ENCODE measurements at regions not wholly inside any gene's neighbourhood (a gene's known extent, or its start where the extent isn't known, plus 50 kb on each side); places are given as distances from the start of the nearest gene placed in this dataset.

DNA sequence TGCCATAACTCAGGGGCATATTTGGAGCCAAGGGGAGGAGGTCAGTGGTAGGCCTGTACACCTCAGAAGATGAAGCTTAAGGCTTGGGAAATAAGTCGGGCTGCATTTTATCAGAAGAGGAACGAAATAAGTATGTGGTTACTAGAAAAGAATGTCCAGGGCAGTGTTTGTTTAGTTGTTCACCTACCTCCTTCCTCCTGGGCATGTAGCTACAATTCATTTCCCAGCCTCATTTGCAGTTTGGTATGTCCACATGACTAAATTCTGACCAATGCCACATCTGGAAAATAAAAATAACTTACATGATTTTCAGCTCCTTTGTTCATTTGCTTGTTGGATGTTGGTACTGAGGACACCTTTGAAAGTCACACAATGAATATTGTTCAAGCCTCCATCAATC, 294.5 kb upstream of the RGS17 start:
- TF ChIP-seq, protein P1, sequence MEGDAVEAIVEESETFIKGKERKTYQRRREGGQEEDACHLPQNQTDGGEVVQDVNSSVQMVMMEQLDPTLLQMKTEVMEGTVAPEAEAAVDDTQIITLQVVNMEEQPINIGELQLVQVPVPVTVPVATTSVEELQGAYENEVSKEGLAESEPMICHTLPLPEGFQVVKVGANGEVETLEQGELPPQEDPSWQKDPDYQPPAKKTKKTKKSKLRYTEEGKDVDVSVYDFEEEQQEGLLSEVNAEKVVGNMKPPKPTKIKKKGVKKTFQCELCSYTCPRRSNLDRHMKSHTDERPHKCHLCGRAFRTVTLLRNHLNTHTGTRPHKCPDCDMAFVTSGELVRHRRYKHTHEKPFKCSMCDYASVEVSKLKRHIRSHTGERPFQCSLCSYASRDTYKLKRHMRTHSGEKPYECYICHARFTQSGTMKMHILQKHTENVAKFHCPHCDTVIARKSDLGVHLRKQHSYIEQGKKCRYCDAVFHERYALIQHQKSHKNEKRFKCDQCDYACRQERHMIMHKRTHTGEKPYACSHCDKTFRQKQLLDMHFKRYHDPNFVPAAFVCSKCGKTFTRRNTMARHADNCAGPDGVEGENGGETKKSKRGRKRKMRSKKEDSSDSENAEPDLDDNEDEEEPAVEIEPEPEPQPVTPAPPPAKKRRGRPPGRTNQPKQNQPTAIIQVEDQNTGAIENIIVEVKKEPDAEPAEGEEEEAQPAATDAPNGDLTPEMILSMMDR (IDR thresholded peaks at IDR 0.05; ENCODE audit: low read depth, low read length), result no peak
- DNase-seq (ENCODE audit: low read depth, low spot score), result peak; percentile 11
- in situ Hi-C loops (cut with HindIII; ENCODE audit: low sequenced_read_pairs), result no loop called here
- H3K4me3 ChIP-seq (ENCODE audit: low read depth, low read length), result no peak overlapping the region

DNA sequence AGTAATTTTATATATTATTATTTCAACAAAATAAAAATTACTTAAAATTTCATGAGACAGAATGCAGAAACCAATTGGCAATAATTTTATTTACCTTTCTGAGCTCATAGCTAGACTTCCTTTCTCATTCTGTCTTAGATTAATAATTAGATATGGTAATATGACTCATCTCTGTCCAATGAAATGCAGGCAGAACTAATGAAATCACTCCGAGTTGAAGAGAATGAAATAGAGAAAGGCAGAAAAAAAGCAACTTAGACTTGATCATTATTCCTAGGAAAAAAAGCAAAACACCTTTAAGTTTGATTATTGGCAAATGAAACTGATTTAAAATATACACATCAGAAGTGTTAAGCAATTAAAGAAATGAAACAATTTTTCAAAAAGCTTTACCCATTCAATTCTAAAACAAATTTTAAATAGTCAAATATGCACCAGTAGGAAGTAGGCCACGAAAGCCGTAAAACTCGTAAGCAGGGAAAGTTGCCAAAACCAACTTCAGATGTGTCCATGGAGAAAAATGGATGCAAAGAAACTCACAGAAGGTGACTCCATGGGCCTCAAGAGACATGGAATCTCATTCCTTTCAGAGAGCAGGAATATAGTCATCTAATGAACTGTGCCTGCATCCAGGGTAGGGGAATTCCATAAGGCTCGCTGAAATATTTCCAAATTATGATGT, 293.8 kb upstream of the RGS17 start:
- peak; percentile 72 for DNase-seq (ENCODE audit: low read depth, low spot score)
- in situ Hi-C loops (cut with HindIII; ENCODE audit: low sequenced_read_pairs), result no loop called here
- TF ChIP-seq, protein P1 (IDR thresholded peaks at IDR 0.05; ENCODE audit: low read depth, low read length), result no peak
- H3K4me3 ChIP-seq (ENCODE audit: low read depth, low read length), result no peak overlapping the region

DNA sequence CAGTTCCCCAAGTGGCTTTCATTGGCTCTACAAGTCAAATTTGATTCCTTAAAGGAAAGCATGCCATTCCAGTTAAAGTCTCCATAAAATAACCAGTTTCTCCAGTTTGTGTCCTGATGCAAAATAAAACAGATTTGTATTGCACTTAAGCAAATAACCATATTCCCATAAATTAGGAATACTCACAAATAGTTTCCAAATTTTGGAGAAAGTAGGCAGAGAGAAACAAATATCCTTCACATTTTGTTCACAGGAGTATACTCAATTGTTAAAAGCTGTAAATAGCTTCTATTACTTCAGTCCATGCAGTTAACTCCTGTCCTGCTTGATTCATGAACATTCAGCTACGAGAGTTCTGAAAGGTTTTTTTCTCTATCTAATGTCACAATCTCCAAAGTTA, 281.4 kb upstream of the RGS17 start:
- TF ChIP-seq, protein P1 (IDR thresholded peaks at IDR 0.05; ENCODE audit: low read depth, low read length), result no peak
- no peak overlapping the region for H3K4me3 ChIP-seq (ENCODE audit: low read depth, low read length)
- DNase-seq (ENCODE audit: low read depth, low spot score), result no peak
- in situ Hi-C loops (cut with HindIII; ENCODE audit: low sequenced_read_pairs), result no loop called here

DNA sequence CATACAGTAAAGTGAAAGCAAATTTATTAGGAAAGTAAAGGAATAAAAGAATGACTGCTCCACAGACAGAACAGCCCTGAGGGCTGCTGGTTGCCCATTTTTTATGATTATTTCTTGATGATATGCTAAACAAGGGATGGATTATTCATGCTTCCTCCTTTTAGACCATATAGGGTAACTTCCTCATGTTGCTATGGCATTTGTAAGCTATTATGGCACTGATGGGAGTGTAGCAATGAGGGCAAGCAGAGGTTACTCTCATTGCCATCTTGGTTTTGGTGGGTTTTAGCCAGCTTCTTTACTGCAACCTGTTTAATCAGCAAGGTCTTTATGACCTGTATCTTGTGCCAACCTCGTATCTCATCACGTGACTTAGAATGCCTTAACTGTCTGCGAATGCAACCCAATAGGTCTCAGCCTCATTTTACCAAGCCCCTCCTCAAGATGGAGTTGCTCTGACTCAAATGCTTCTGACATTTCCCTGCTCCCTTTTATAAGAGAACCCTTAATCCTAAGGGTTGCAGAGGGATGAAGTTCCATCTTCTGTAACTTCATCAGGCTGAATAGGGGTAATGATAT, 280.1 kb upstream of the RGS17 start:
- in situ Hi-C loops (cut with HindIII; ENCODE audit: low sequenced_read_pairs), result no loop called here
- TF ChIP-seq, protein P1 (IDR thresholded peaks at IDR 0.05; ENCODE audit: low read depth, low read length), result no peak

DNA sequence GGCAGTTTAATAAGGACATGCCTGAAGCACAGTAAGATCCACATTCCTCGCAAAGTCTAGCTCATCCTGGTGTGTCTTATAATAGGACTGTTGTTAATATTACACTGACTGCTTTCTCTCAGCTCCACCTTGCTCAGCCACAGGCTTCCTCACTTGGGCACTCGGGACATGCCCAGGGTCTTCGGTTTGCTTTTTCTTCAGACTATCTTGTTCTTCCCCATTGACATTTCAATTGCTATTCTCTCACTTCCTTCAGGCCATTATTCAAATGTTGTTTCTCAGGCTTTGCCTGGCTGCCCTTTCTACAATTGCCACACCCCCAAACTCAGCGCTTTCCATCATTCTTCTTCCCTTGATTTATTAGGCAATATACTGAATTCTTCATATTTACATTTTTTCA, 274.8 kb upstream of the RGS17 start:
- TF ChIP-seq, protein P1 (IDR thresholded peaks at IDR 0.05; ENCODE audit: low read depth, low read length), result no peak
- in situ Hi-C loops (cut with HindIII; ENCODE audit: low sequenced_read_pairs), result no loop called here
- H3K4me3 ChIP-seq (ENCODE audit: low read depth, low read length), result no peak overlapping the region
- DNase-seq (ENCODE audit: low read depth, low spot score), result no peak

More for the DNA sequence above, 280.1 kb upstream of the RGS17 start:
- H3K4me3 ChIP-seq (ENCODE audit: low read depth, low read length), result no peak overlapping the region
- no peak for DNase-seq (ENCODE audit: low read depth, low spot score)

DNA sequence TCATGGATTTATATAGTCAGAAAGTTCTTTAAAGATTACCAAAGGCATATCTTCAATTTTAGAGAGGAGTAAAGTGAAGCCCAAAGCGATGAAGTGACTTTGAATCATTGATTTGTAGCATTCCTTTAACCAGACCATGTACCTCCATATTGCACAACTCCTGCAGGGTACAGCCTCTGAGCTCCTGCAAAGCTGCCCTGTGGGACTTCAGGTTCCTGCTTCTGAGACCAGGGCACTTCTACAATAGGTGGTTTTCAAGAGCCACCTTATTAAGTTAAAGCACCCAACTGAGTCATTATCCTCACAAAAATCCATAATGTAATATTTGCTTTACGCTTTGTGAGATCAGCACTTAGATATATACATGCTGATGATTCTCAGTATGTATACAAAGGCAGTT, 270.7 kb upstream of the RGS17 start:
- TF ChIP-seq, protein P1 (IDR thresholded peaks at IDR 0.05; ENCODE audit: low read depth, low read length), result no peak
- in situ Hi-C loops (cut with HindIII; ENCODE audit: low sequenced_read_pairs), result no loop called here
- H3K4me3 ChIP-seq (ENCODE audit: low read depth, low read length), result no peak overlapping the region
- no peak for DNase-seq (ENCODE audit: low read depth, low spot score)

All from astrocyte of the spinal cord (primary cell).